Astrocyte (in vitro differentiated cells and primary cell): ENCODE measurements at regions not wholly inside any gene's neighbourhood (a gene's known extent, or its start where the extent isn't known, plus 50 kb on each side); places are given as distances from the start of the nearest gene placed in this dataset.

Source experiments
- DNase-seq: peaks from one replicate; pipeline ENCODE4 v3.0.0-alpha.2; 2010; ENCODE audit warnings: low read depth
- FAIRE-seq: peaks from 2 replicates; lab custom pipeline; 2011; peaks lifted over from hg19 to GRCh38; lab: Jason Lieb, UNC
- H2AFZ ChIP-seq: 2 replicates; pipeline ENCODE4 v1.6.0; 2012; ENCODE audit warnings: low read depth, low read length, inconsistent platforms
- H3K27ac ChIP-seq: 2 replicates; pipeline ENCODE4 v1.5.1; 2011; ENCODE audit warnings: low read depth, low read length, inconsistent platforms
- H3K27me3 ChIP-seq: 2 replicates; pipeline ENCODE4 v1.6.0; 2011; ENCODE audit warnings: low read length, inconsistent platforms; ENCODE audit not compliant: insufficient read depth
- H3K36me3 ChIP-seq: 2 replicates; pipeline ENCODE4 v1.5.1; 2011; ENCODE audit warnings: low read length, inconsistent platforms; ENCODE audit not compliant: insufficient read depth
- H3K4me1 ChIP-seq: 2 replicates; pipeline ENCODE4 v1.5.1; 2011; ENCODE audit warnings: low read length, inconsistent platforms; ENCODE audit not compliant: insufficient read depth
- H3K4me2 ChIP-seq: 2 replicates; pipeline ENCODE4 v1.6.0; 2012; ENCODE audit warnings: low read length, inconsistent platforms
- H3K4me3 ChIP-seq: 2 replicates; pipeline ENCODE4 v1.5.1; 2011; ENCODE audit warnings: low read depth, mild to moderate bottlenecking, low read length, inconsistent platforms; ENCODE audit not compliant: insufficient read depth
- H3K79me2 ChIP-seq: 2 replicates; pipeline ENCODE4 v1.6.0; 2012; ENCODE audit warnings: mild to moderate bottlenecking, low read length, inconsistent platforms; ENCODE audit not compliant: insufficient read depth
- H3K9ac ChIP-seq: 2 replicates; pipeline ENCODE4 v1.6.0; 2012; ENCODE audit warnings: mild to moderate bottlenecking, low read length, inconsistent platforms
- H3K9me3 ChIP-seq: 2 replicates; pipeline ENCODE4 v1.5.1; 2012; ENCODE audit warnings: low read depth, mild to moderate bottlenecking, low read length, inconsistent platforms; ENCODE audit not compliant: insufficient read depth
- H4K20me1 ChIP-seq: 2 replicates; pipeline ENCODE4 v1.6.0; 2012; ENCODE audit warnings: low read length, inconsistent platforms; ENCODE audit not compliant: insufficient read depth
- H3K27ac Mint-ChIP-seq: one replicate; pipeline ENCODE4 v1.8.0; 2021; ENCODE audit warnings: mild to moderate bottlenecking, mixed read lengths; ENCODE audit not compliant: unreplicated experiment
- H3K27me3 Mint-ChIP-seq: one replicate; pipeline ENCODE4 v1.8.0; 2021; ENCODE audit warnings: low read depth, mixed read lengths; ENCODE audit not compliant: unreplicated experiment
- H3K36me3 Mint-ChIP-seq: one replicate; pipeline ENCODE4 v1.8.0; 2021; ENCODE audit warnings: low read depth, mixed read lengths; ENCODE audit not compliant: unreplicated experiment
- H3K4me1 Mint-ChIP-seq: one replicate; pipeline ENCODE4 v1.8.0; 2021; ENCODE audit warnings: low read depth, mixed read lengths; ENCODE audit not compliant: unreplicated experiment
- H3K4me3 Mint-ChIP-seq: one replicate; pipeline ENCODE4 v1.8.0; 2021; ENCODE audit warnings: mild to moderate bottlenecking, moderate library complexity, mixed read lengths; ENCODE audit not compliant: unreplicated experiment
- H3K9me3 Mint-ChIP-seq: one replicate; pipeline ENCODE4 v1.8.0; 2021; ENCODE audit warnings: mild to moderate bottlenecking, mixed read lengths; ENCODE audit not compliant: unreplicated experiment
- CTCF ChIP-seq: IDR thresholded peaks from 2 replicates; pipeline ENCODE4 v1.5.1; 2011; ENCODE audit warnings: low read depth, mild to moderate bottlenecking, inconsistent platforms, low read length, moderate library complexity; ENCODE audit not compliant: insufficient read depth
- EZH2 ChIP-seq: IDR thresholded peaks from 2 replicates; pipeline ENCODE4 v1.6.1; 2012; ENCODE audit warnings: mild to moderate bottlenecking, low read length, inconsistent platforms; ENCODE audit not compliant: insufficient read depth

DNA sequence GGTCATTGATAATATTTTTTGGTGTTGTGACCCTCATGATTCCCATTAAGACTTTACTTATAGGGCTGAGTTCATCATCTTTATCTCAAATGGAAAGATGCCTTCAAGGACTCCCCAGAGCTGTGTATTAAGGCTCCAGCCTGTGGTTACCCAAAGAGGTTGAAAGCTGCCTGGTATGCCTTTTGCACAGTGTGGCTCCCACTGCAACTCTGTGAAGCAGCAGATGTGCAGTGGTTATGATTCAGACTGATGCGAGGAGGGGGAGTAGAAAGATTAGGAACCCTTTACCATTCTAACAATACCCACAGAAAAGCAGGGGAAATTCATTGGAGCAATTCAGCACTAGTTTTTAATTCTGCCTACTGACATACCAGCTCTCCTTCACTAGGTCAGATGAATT, 560.0 kb downstream of the INSC start:
- Histone ChIP-seq H3K4me3 (no peak overlapping the region), H2AFZ (no peak overlapping the region), H3K79me2 (no peaks in the 10 kb centered on the region), H3K36me3 (no peaks in the 10 kb centered on the region), H3K27me3 (no peaks in the 10 kb centered on the region), H3K4me2 (no peak overlapping the region), H3K9me3 (peaks cover 3% of the 10 kb centered on the region), H3K27ac (no peak overlapping the region), H3K9ac (no peak overlapping the region), H3K4me1 (no peaks in the 10 kb centered on the region), H4K20me1 (no peaks in the 10 kb centered on the region)
- DNase-seq: no peak
- no peak for TF ChIP-seq EZH2
- no peak for TF ChIP-seq CTCF
- Mint-ChIP-seq H3K36me3 (no peaks in the 10 kb centered on the region), H3K9me3 (peaks cover 4% of the 10 kb centered on the region), H3K4me3 (no peak overlapping the region), H3K4me1 (peaks cover 15% of the 10 kb centered on the region), H3K27ac (no peak overlapping the region), H3K27me3 (no peaks in the 10 kb centered on the region)
- no peak for FAIRE-seq

DNA sequence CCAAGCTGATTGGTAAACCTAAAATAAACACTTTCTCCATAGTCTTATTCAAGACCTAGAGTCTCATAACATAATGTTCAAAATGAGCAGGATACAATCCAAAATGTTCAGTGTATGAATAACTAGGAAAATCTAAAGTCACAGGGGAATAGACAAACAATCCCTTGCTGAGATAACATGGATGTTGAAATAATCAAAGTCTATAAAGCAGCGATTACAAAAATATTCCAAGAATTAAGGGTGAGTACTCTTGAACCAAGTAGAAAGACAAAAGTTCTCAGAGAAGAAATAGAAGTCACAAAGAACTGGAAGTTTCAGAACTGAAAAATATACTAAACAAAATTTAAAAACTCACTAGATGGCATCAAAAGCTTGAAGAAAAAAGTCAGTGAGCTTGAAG, 561.0 kb downstream of the INSC start:
- peaks cover 4% of the 10 kb centered on the region for H3K9me3 Mint-ChIP-seq
- no peak overlapping the region for H3K27ac ChIP-seq
- no peak overlapping the region for H3K4me2 ChIP-seq
- H3K9ac ChIP-seq: no peak overlapping the region
- H3K36me3 ChIP-seq: no peaks in the 10 kb centered on the region
- no peak overlapping the region for H3K4me3 Mint-ChIP-seq
- FAIRE-seq (no peak), DNase-seq (no peak)
- no peaks in the 10 kb centered on the region for H3K27me3 Mint-ChIP-seq
- H3K36me3 Mint-ChIP-seq: no peaks in the 10 kb centered on the region
- H3K4me3 ChIP-seq: no peak overlapping the region
- no peak for TF ChIP-seq CTCF
- no peak for TF ChIP-seq EZH2
- no peak overlapping the region for H3K27ac Mint-ChIP-seq
- no peaks in the 10 kb centered on the region for H3K79me2 ChIP-seq
- H2AFZ ChIP-seq: no peak overlapping the region
- no peaks in the 10 kb centered on the region for H3K4me1 ChIP-seq
- peaks cover 3% of the 10 kb centered on the region for H3K9me3 ChIP-seq
- H3K4me1 Mint-ChIP-seq: peaks cover 9% of the 10 kb centered on the region
- H4K20me1 ChIP-seq: no peaks in the 10 kb centered on the region
- no peaks in the 10 kb centered on the region for H3K27me3 ChIP-seq

DNA sequence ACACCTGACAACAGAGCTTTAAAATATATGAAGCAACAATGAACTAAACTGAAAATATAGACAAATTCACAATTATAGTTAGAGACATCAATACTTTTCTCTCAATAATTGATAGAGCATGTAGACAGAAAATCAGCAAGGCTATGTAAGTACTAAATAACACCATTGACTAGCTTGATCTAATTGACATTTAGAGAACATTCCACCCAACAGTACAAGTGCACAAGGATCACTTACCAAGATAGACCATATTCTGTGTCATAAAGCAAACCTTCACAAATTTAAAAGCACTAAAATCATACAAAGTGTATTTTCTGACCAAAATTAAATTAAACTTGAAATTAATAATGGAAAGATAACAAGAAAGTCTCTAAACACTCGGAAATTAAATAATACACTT, 562.5 kb downstream of the INSC start:
- H3K9me3 ChIP-seq: peaks cover 3% of the 10 kb centered on the region
- H3K4me3 Mint-ChIP-seq: no peak overlapping the region
- no peaks in the 10 kb centered on the region for H3K36me3 Mint-ChIP-seq
- no peaks in the 10 kb centered on the region for H3K27me3 ChIP-seq
- no peaks in the 10 kb centered on the region for H4K20me1 ChIP-seq
- H3K4me2 ChIP-seq: no peak overlapping the region
- no peak overlapping the region for H3K27ac ChIP-seq
- H3K4me1 Mint-ChIP-seq: peaks cover 9% of the 10 kb centered on the region
- H3K4me3 ChIP-seq: no peak overlapping the region
- H2AFZ ChIP-seq: no peak overlapping the region
- H3K4me1 ChIP-seq: no peaks in the 10 kb centered on the region
- no peaks in the 10 kb centered on the region for H3K36me3 ChIP-seq
- FAIRE-seq (no peak), DNase-seq (no peak)
- no peaks in the 10 kb centered on the region for H3K27me3 Mint-ChIP-seq
- no peaks in the 10 kb centered on the region for H3K79me2 ChIP-seq
- no peak overlapping the region for H3K27ac Mint-ChIP-seq
- no peak overlapping the region for H3K9ac ChIP-seq
- no peak for TF ChIP-seq CTCF
- TF ChIP-seq EZH2: no peak
- peaks cover 3% of the 10 kb centered on the region for H3K9me3 Mint-ChIP-seq
